H9 (cell line): ENCODE measurements at regions not wholly inside any gene's neighbourhood (a gene's known extent, or its start where the extent isn't known, plus 50 kb on each side); places are given as distances from the start of the nearest gene placed in this dataset.

ENCODE experiments used
- DNase-seq: peaks from one replicate; pipeline ENCODE4 v3.0.0-alpha.2; 2017
- H2AFZ ChIP-seq: one replicate; pipeline ENCODE4 v1.6.1; 2013; ENCODE audit warnings: mild to moderate bottlenecking, low read length, control low read depth, moderate library complexity
- H2AK5ac ChIP-seq: 2 replicates; pipeline ENCODE4 v1.6.1; 2013; ENCODE audit warnings: low read length, control low read depth, mixed read lengths; ENCODE audit not compliant: insufficient read length
- H2BK120ac ChIP-seq: one replicate; pipeline ENCODE4 v1.6.1; 2013; ENCODE audit warnings: low read depth, mild to moderate bottlenecking, low read length, control low read depth, inconsistent platforms; ENCODE audit not compliant: poor library complexity, severe bottlenecking
- H2BK12ac ChIP-seq: 2 replicates; pipeline ENCODE4 v1.6.1; 2013; ENCODE audit warnings: low read length, control low read depth, mixed read lengths, low read depth; ENCODE audit not compliant: insufficient read length
- H2BK15ac ChIP-seq: 2 replicates; pipeline ENCODE4 v1.6.1; 2013; ENCODE audit warnings: low read depth, low read length, control low read depth
- H2BK20ac ChIP-seq: one replicate; pipeline ENCODE4 v1.6.1; 2013; ENCODE audit warnings: low read depth, mild to moderate bottlenecking, low read length, control low read depth, inconsistent platforms; ENCODE audit not compliant: poor library complexity, severe bottlenecking
- H2BK5ac ChIP-seq: 2 replicates; pipeline ENCODE4 v1.6.1; 2013; ENCODE audit warnings: low read length, control low read depth, mixed read lengths; ENCODE audit not compliant: insufficient read length
- H3K14ac ChIP-seq: 2 replicates; pipeline ENCODE4 v1.6.1; 2013; ENCODE audit warnings: low read length, control low read depth; ENCODE audit not compliant: insufficient read depth
- H3K18ac ChIP-seq: 2 replicates; pipeline ENCODE4 v1.6.1; 2013; ENCODE audit warnings: low read depth, mild to moderate bottlenecking, mixed read lengths, low read length, control low read depth; ENCODE audit not compliant: insufficient read length
- H3K23ac ChIP-seq: 2 replicates; pipeline ENCODE4 v1.6.1; 2013; ENCODE audit warnings: low read length, control low read depth, mixed read lengths, low read depth; ENCODE audit not compliant: insufficient read length
- H3K23me2 ChIP-seq: 2 replicates; pipeline ENCODE4 v1.6.1; 2013; ENCODE audit warnings: low read depth, mild to moderate bottlenecking, mixed read lengths, low read length, control low read depth; ENCODE audit not compliant: insufficient read length, poor library complexity, severe bottlenecking
- H3K27ac ChIP-seq: 2 replicates; pipeline ENCODE4 v1.5.1; 2013; ENCODE audit warnings: low read length, control low read depth, mixed read lengths, low read depth; ENCODE audit not compliant: insufficient read length
- H3K27me3 ChIP-seq: 2 replicates; pipeline ENCODE4 v1.6.1; 2013; ENCODE audit warnings: low read length, control low read depth, inconsistent platforms; ENCODE audit not compliant: insufficient read depth
- H3K4ac ChIP-seq: 2 replicates; pipeline ENCODE4 v1.6.1; 2013; ENCODE audit warnings: low read depth, mild to moderate bottlenecking, control low read depth, inconsistent platforms, low read length, moderate library complexity
- H3K4me1 ChIP-seq: 2 replicates; pipeline ENCODE4 v1.6.1; 2013; ENCODE audit warnings: low read length, control low read depth, inconsistent platforms; ENCODE audit not compliant: insufficient read depth
- H3K4me2 ChIP-seq: 2 replicates; pipeline ENCODE4 v1.6.1; 2013; ENCODE audit warnings: low read length, control low read depth, mixed read lengths; ENCODE audit not compliant: insufficient read length, insufficient read depth
- H3K56ac ChIP-seq: 2 replicates; pipeline ENCODE4 v1.6.1; 2013; ENCODE audit warnings: low read depth, mild to moderate bottlenecking, mixed read lengths, low read length, control low read depth; ENCODE audit not compliant: insufficient read length
- H3K79me1 ChIP-seq: 2 replicates; pipeline ENCODE4 v1.6.1; 2013; ENCODE audit warnings: low read depth, mild to moderate bottlenecking, moderate library complexity, low read length, control low read depth, inconsistent platforms; ENCODE audit not compliant: insufficient read depth, poor library complexity, severe bottlenecking
- H3K79me2 ChIP-seq: 2 replicates; pipeline ENCODE4 v1.6.1; 2013; ENCODE audit warnings: low read length, control low read depth, inconsistent platforms; ENCODE audit not compliant: insufficient read depth
- H3K9ac ChIP-seq: 2 replicates; pipeline ENCODE4 v1.6.1; 2013; ENCODE audit warnings: low read length, control low read depth, mixed read lengths; ENCODE audit not compliant: insufficient read length; ENCODE audit errors: extremely low read depth
- H3K9me3 ChIP-seq: one replicate; pipeline ENCODE4 v1.6.1; 2013; ENCODE audit warnings: low read depth, low read length, inconsistent platforms; ENCODE audit not compliant: control insufficient read depth
- H3T11ph ChIP-seq: one replicate; pipeline ENCODE4 v1.6.1; 2013; ENCODE audit warnings: mild to moderate bottlenecking, low read length, control low read depth, inconsistent platforms
- H4K20me1 ChIP-seq: one replicate; pipeline ENCODE4 v1.6.1; 2013; ENCODE audit not compliant: control insufficient read depth, insufficient read length, insufficient read depth
- H4K5ac ChIP-seq: 2 replicates; pipeline ENCODE4 v1.6.1; 2013; ENCODE audit warnings: low read depth, mild to moderate bottlenecking, mixed read lengths, low read length, control low read depth; ENCODE audit not compliant: insufficient read length
- H4K8ac ChIP-seq: replicated peaks from 2 replicates; pipeline ENCODE4 v1.6.1; 2013; ENCODE audit warnings: low read length, control low read depth, mixed read lengths, low read depth; ENCODE audit not compliant: insufficient read length
- H4K91ac ChIP-seq: 2 replicates; pipeline ENCODE4 v1.6.1; 2013; ENCODE audit warnings: low read depth, mild to moderate bottlenecking, moderate library complexity, mixed read lengths, low read length, control low read depth; ENCODE audit not compliant: insufficient read length
- H3K27ac Mint-ChIP-seq, 3 experiments: 2 replicates in 2 of 3; 3 replicates in 1 of 3; pipeline ENCODE4 v1.8.0; 2020 to 2021; ENCODE audit warnings: mixed read lengths in 3 of 3, mild to moderate bottlenecking in 1 of 3, moderate library complexity in 1 of 3
- H3K27me3 Mint-ChIP-seq: 2 replicates; pipeline ENCODE4 v1.8.0; 2021; ENCODE audit warnings: low read depth, mild to moderate bottlenecking, moderate library complexity, mixed read lengths
- H3K36me3 Mint-ChIP-seq, 3 experiments: 2 replicates in 2 of 3; 3 replicates in 1 of 3; pipeline ENCODE4 v1.8.0; 2020 to 2021; ENCODE audit warnings: low read depth in 3 of 3, mixed read lengths in 3 of 3; ENCODE audit not compliant: insufficient read depth in 1 of 3
- H3K4me1 Mint-ChIP-seq, 2 experiments: 2 replicates each; pipeline ENCODE4 v1.8.0; 2020; ENCODE audit warnings: mixed read lengths in 2 of 2
- H3K4me3 Mint-ChIP-seq, 2 experiments: 2 replicates in 1 of 2; 3 replicates in 1 of 2; pipeline ENCODE4 v1.8.0; 2020 to 2021; ENCODE audit warnings: mild to moderate bottlenecking in 2 of 2, mixed read lengths in 2 of 2, moderate library complexity in 1 of 2
- H3K9me3 Mint-ChIP-seq, 2 experiments: 2 replicates in 1 of 2; 3 replicates in 1 of 2; pipeline ENCODE4 v1.8.0; 2020; ENCODE audit warnings: mild to moderate bottlenecking in 2 of 2, mixed read lengths in 2 of 2, moderate library complexity in 1 of 2
- CTCF ChIP-seq: fragments of 200-600 bp; sonication (generic); conservative IDR thresholded peaks from 3 replicates; pipeline ENCODE4 v1.8.0; 2021; ENCODE audit warnings: antibody characterized with exemption, mild to moderate bottlenecking
- WGBS: extraction: QIAGEN DNeasy Blood & Tissue Kit; methylation state at CpG from one replicate; pipeline ENCODE4 v1.1.7; 2013; ENCODE audit warnings: missing lambda C conversion rate, low lambda C conversion rate, mixed read lengths; ENCODE audit not compliant: insufficient read length; ENCODE audit errors: extremely low coverage; 5-methylcytosine and 5-hydroxymethylcytosine counted together

- no peak overlapping the region for H3T11ph ChIP-seq
- H3K9me3 Mint-ChIP-seq: peaks cover 12 to 21% of the 10 kb centered on the region in 2 experiments
- no peak overlapping the region for H2BK20ac ChIP-seq
- DNase-seq: no peak
- no peak overlapping the region for H3K14ac ChIP-seq
- H3K4me1 Mint-ChIP-seq: peaks cover 5 to 9% of the 10 kb centered on the region in 2 experiments
- no peak overlapping the region for H3K4ac ChIP-seq
- H3K79me1 ChIP-seq: no peaks in the 10 kb centered on the region
- no peak overlapping the region for H3K9ac ChIP-seq
- no peak overlapping the region for H2AFZ ChIP-seq
- H3K9me3 ChIP-seq: peaks cover 5% of the 10 kb centered on the region
- no peak overlapping the region for H2BK5ac ChIP-seq
- H3K4me1 ChIP-seq: peaks cover 2% of the 10 kb centered on the region; the same call in 1 of the 2 replicates
- H3K27ac ChIP-seq: no peak overlapping the region
- no peaks in the 10 kb centered on the region for H3K27me3 ChIP-seq
- no peak overlapping the region for H2BK12ac ChIP-seq
- H4K8ac ChIP-seq: no peak overlapping the region
- no peak overlapping the region for H3K4me2 ChIP-seq
- no peak overlapping the region for H2AK5ac ChIP-seq
- H3K36me3 Mint-ChIP-seq: peaks cover 10 to 27% (median 15%) of the 10 kb centered on the region in 3 experiments
- H4K5ac ChIP-seq: no peak overlapping the region
- H3K27ac Mint-ChIP-seq: no peak overlapping the region; a peak in 1 of 7 replicates
- no peaks in the 10 kb centered on the region for H3K27me3 Mint-ChIP-seq
- H3K23me2 ChIP-seq: no peaks in the 10 kb centered on the region
- no peaks in the 10 kb centered on the region for H4K20me1 ChIP-seq
- H4K91ac ChIP-seq: no peak overlapping the region
- no peak overlapping the region for H3K23ac ChIP-seq
- no peak overlapping the region for H3K56ac ChIP-seq
- no peak overlapping the region for H3K18ac ChIP-seq
- H3K4me3 Mint-ChIP-seq: no peak overlapping the region
- no peak for TF ChIP-seq CTCF
- H2BK120ac ChIP-seq: no peak overlapping the region
- H3K79me2 ChIP-seq: no peaks in the 10 kb centered on the region
- no CpG with 5 or more reads among the region's 2 CpGs for WGBS
- no peak overlapping the region for H2BK15ac ChIP-seq
These were observed 1082.3 kb downstream of the SUCLG1 start for GRCh38 chr2:83376731-83377130.
